ENCODE measurements at regions not wholly inside any gene's neighbourhood (a gene's known extent, or its start where the extent isn't known, plus 50 kb on each side); places are given as distances from the start of the nearest gene placed in this dataset.

GRCh38 chr12:76649099-76649498 is 89.5 kb upstream of the OSBPL8 start:
- DNase-seq (ENCODE audit: low read depth, low spot score) (no peak), FAIRE-seq (no peak)
- TF ChIP-seq CTCF (optimal IDR thresholded peaks at IDR 0.05 in 1 of 3, IDR thresholded peaks at IDR 0.05 in 1 of 3, conservative IDR thresholded peaks at IDR 0.05 in 1 of 3; ENCODE audit: extremely low read depth in 1 of 3, insufficient read depth in 2 of 3, low read length in 3 of 3): no peak
- no peak for TF ChIP-seq EZH2 (IDR thresholded peaks at IDR 0.05; ENCODE audit: low read length)
- dilution Hi-C loops (cut with MboI; ENCODE audit: extremely low pct_ligation_motif_present, low sequenced_read_pairs): no loop called here
- Histone ChIP-seq H2AFZ (ENCODE audit: control insufficient read depth, low read length) (no peak overlapping the region), H4K20me1 (ENCODE audit: control insufficient read depth, extremely low read depth, insufficient read depth, low read length) (no peaks in the 10 kb centered on the region), H3K27ac (ENCODE audit: control insufficient read depth, insufficient read depth, low read length) (no peak overlapping the region), H3K9me3 (ENCODE audit: control insufficient read depth, low read depth, low read length) (no peaks in the 10 kb centered on the region), H3K9me1 (ENCODE audit: control insufficient read depth, extremely low read depth, insufficient read depth, low read length) (no peaks in the 10 kb centered on the region), H3K79me2 (ENCODE audit: control insufficient read depth, insufficient read depth, low read length) (no peaks in the 10 kb centered on the region), H3K4me2 (ENCODE audit: control insufficient read depth, extremely low read depth, insufficient read depth, low read depth, low read length) (no peak overlapping the region), H3K4me3 (ENCODE audit: control insufficient read depth in 2 of 3, extremely low read depth in 1 of 3, insufficient read depth in 2 of 3, low read depth in 1 of 3, low read length in 3 of 3) (no peak overlapping the region), H3K36me3 (ENCODE audit: control insufficient read depth in 2 of 2, extremely low read depth in 1 of 2, insufficient read depth in 2 of 2, low read length in 2 of 2) (no peaks in the 10 kb centered on the region), H3K9ac (ENCODE audit: control insufficient read depth, extremely low read depth, insufficient read depth, low read length) (no peak overlapping the region), H3K27me3 (ENCODE audit: control insufficient read depth, extremely low read depth, insufficient read depth, low read length) (no peaks in the 10 kb centered on the region), H3K4me1 (ENCODE audit: control insufficient read depth, extremely low read depth, insufficient read depth, low read length) (no peaks in the 10 kb centered on the region)

DNA sequence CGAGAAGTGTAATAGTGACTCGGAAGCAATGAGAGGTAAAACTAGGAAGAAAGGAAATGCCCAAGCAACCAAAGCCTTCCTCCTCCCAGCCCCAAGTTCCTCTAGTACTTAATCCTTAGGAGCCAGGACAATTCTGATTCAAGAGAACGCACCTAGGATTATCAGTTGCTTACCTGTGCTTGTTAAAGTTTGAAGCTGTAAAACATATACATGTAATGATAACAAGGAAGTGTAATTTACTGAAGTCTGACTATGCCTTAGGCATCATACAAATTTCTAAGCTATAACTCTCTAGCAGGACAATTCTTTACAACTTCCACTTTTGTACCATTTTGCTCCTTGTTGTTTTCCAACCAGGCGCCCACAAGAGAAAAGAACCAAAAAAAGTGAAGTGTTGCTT is 92.8 kb upstream of the OSBPL8 start:
- H3K36me3 ChIP-seq (ENCODE audit: control insufficient read depth in 2 of 2, extremely low read depth in 1 of 2, insufficient read depth in 2 of 2, low read length in 2 of 2): no peaks in the 10 kb centered on the region
- no peak overlapping the region for H3K4me2 ChIP-seq (ENCODE audit: control insufficient read depth, extremely low read depth, insufficient read depth, low read depth, low read length)
- H3K79me2 ChIP-seq (ENCODE audit: control insufficient read depth, insufficient read depth, low read length): no peaks in the 10 kb centered on the region
- H3K9ac ChIP-seq (ENCODE audit: control insufficient read depth, extremely low read depth, insufficient read depth, low read length): no peak overlapping the region
- H3K4me3 ChIP-seq (ENCODE audit: control insufficient read depth in 2 of 3, extremely low read depth in 1 of 3, insufficient read depth in 2 of 3, low read depth in 1 of 3, low read length in 3 of 3): no peak overlapping the region
- H2AFZ ChIP-seq (ENCODE audit: control insufficient read depth, low read length): no peak overlapping the region
- FAIRE-seq (no peak), DNase-seq (ENCODE audit: low read depth, low spot score) (no peak)
- dilution Hi-C loops (cut with MboI; ENCODE audit: extremely low pct_ligation_motif_present, low sequenced_read_pairs): no loop called here
- TF ChIP-seq EZH2 (IDR thresholded peaks at IDR 0.05; ENCODE audit: low read length) (no peak), CTCF (optimal IDR thresholded peaks at IDR 0.05 in 1 of 3, IDR thresholded peaks at IDR 0.05 in 1 of 3, conservative IDR thresholded peaks at IDR 0.05 in 1 of 3; ENCODE audit: extremely low read depth in 1 of 3, insufficient read depth in 2 of 3, low read length in 3 of 3) (no peak)
- H3K27ac ChIP-seq (ENCODE audit: control insufficient read depth, insufficient read depth, low read length): no peak overlapping the region
- no peaks in the 10 kb centered on the region for H4K20me1 ChIP-seq (ENCODE audit: control insufficient read depth, extremely low read depth, insufficient read depth, low read length)
- no peaks in the 10 kb centered on the region for H3K4me1 ChIP-seq (ENCODE audit: control insufficient read depth, extremely low read depth, insufficient read depth, low read length)
- H3K9me3 ChIP-seq (ENCODE audit: control insufficient read depth, low read depth, low read length): no peaks in the 10 kb centered on the region
- no peaks in the 10 kb centered on the region for H3K27me3 ChIP-seq (ENCODE audit: control insufficient read depth, extremely low read depth, insufficient read depth, low read length)
- H3K9me1 ChIP-seq (ENCODE audit: control insufficient read depth, extremely low read depth, insufficient read depth, low read length): no peaks in the 10 kb centered on the region
